ENCODE measurements at regions not wholly inside any gene's neighbourhood (a gene's known extent, or its start where the extent isn't known, plus 50 kb on each side); places are given as distances from the start of the nearest gene placed in this dataset.

GRCh38 chr1:60343736-60344135, 270.2 kb upstream of the C1orf87 start:
- Histone ChIP-seq H4K20me1 (ENCODE audit: low read depth, low read length) (no peaks in the 10 kb centered on the region), H3F3A (ENCODE audit: insufficient read depth) (no peaks in the 10 kb centered on the region), H3K4me2 (ENCODE audit: low read depth, low read length, poor library complexity, severe bottlenecking) (no peak overlapping the region), H3K27ac (ENCODE audit: low read depth, low read length) (no peak overlapping the region), H2AFZ (ENCODE audit: low read depth, low read length, severe bottlenecking) (no peak overlapping the region), H3K36me3 (ENCODE audit: low read length) (no peaks in the 10 kb centered on the region), H3K9me2 (replicated peaks; ENCODE audit: insufficient read depth, low read length) (no peaks in the 10 kb centered on the region), H3K27me3 (ENCODE audit: low read length) (no peaks in the 10 kb centered on the region), H3K9me3 (ENCODE audit: insufficient read depth, low read length) (no peaks in the 10 kb centered on the region), H3K9ac (ENCODE audit: low read length) (no peak overlapping the region), H3K4me3 (ENCODE audit: insufficient read depth, low read length, poor library complexity, severe bottlenecking) (no peak overlapping the region), H3K79me2 (ENCODE audit: insufficient read depth, low read length) (no peaks in the 10 kb centered on the region)
- TF ChIP-seq EZH2phosphoT487 (conservative IDR thresholded peaks at IDR 0.05; ENCODE audit: low read length), result no peak
- no peak for TF ChIP-seq CTCF (IDR thresholded peaks at IDR 0.05; ENCODE audit: insufficient read depth, low read length, poor library complexity, severe bottlenecking)

GRCh38 chr1:60342569-60342968, 269.0 kb upstream of the C1orf87 start:
- Histone ChIP-seq H3F3A (ENCODE audit: insufficient read depth) (no peaks in the 10 kb centered on the region), H2AFZ (ENCODE audit: low read depth, low read length, severe bottlenecking) (no peak overlapping the region), H3K27ac (ENCODE audit: low read depth, low read length) (no peak overlapping the region), H3K9me3 (ENCODE audit: insufficient read depth, low read length) (no peaks in the 10 kb centered on the region), H3K9me2 (replicated peaks; ENCODE audit: insufficient read depth, low read length) (no peaks in the 10 kb centered on the region), H3K27me3 (ENCODE audit: low read length) (no peaks in the 10 kb centered on the region), H3K9ac (ENCODE audit: low read length) (no peak overlapping the region), H4K20me1 (ENCODE audit: low read depth, low read length) (no peaks in the 10 kb centered on the region), H3K79me2 (ENCODE audit: insufficient read depth, low read length) (no peaks in the 10 kb centered on the region), H3K4me3 (ENCODE audit: insufficient read depth, low read length, poor library complexity, severe bottlenecking) (no peak overlapping the region), H3K36me3 (ENCODE audit: low read length) (no peaks in the 10 kb centered on the region), H3K4me2 (ENCODE audit: low read depth, low read length, poor library complexity, severe bottlenecking) (no peak overlapping the region)
- TF ChIP-seq EZH2phosphoT487 (conservative IDR thresholded peaks at IDR 0.05; ENCODE audit: low read length), result no peak
- no peak for TF ChIP-seq CTCF (IDR thresholded peaks at IDR 0.05; ENCODE audit: insufficient read depth, low read length, poor library complexity, severe bottlenecking)

GRCh38 chr1:60341274-60341673, 267.7 kb upstream of the C1orf87 start:
- no peaks in the 10 kb centered on the region for H3K79me2 ChIP-seq (ENCODE audit: insufficient read depth, low read length)

More at GRCh38 chr1:60341274-60341673, 267.7 kb upstream of the C1orf87 start:
- H3K36me3 ChIP-seq (ENCODE audit: low read length), result no peaks in the 10 kb centered on the region
- no peak overlapping the region for H3K4me2 ChIP-seq (ENCODE audit: low read depth, low read length, poor library complexity, severe bottlenecking)
- H3K9ac ChIP-seq (ENCODE audit: low read length), result no peak overlapping the region
- H4K20me1 ChIP-seq (ENCODE audit: low read depth, low read length), result no peaks in the 10 kb centered on the region
- no peak for TF ChIP-seq EZH2phosphoT487 (conservative IDR thresholded peaks at IDR 0.05; ENCODE audit: low read length)
- no peak for TF ChIP-seq CTCF (IDR thresholded peaks at IDR 0.05; ENCODE audit: insufficient read depth, low read length, poor library complexity, severe bottlenecking)
- no peaks in the 10 kb centered on the region for H3K9me3 ChIP-seq (ENCODE audit: insufficient read depth, low read length)
- H3K4me3 ChIP-seq (ENCODE audit: insufficient read depth, low read length, poor library complexity, severe bottlenecking), result no peak overlapping the region
- no peaks in the 10 kb centered on the region for H3K9me2 ChIP-seq (replicated peaks; ENCODE audit: insufficient read depth, low read length)
- H3K27ac ChIP-seq (ENCODE audit: low read depth, low read length), result no peak overlapping the region
- no peaks in the 10 kb centered on the region for H3F3A ChIP-seq (ENCODE audit: insufficient read depth)
- no peak overlapping the region for H2AFZ ChIP-seq (ENCODE audit: low read depth, low read length, severe bottlenecking)
- no peaks in the 10 kb centered on the region for H3K27me3 ChIP-seq (ENCODE audit: low read length)

Data from SU-DHL-6 (cell line).